Right ventricle myocardium superior (tissue), 1 donor: ENCODE measurements at regions not wholly inside any gene's neighbourhood (a gene's known extent, or its start where the extent isn't known, plus 50 kb on each side); places are given as distances from the start of the nearest gene placed in this dataset.

ENCODE experiments used
- ATAC-seq: fragments of 200-7000 bp; cut with Tn5 transposase; one replicate; pipeline ENCODE4 v1.9.1; 2020; ENCODE audit warnings: mild to moderate bottlenecking; ENCODE audit not compliant: poor library complexity
- DNase-seq: peaks from one replicate; pipeline ENCODE4 v3.0.0-alpha.2; 2020
- intact Hi-C: fragments of 100-400 bp; cut with DNase I; formaldehyde crosslinking; loops from one replicate; pipeline ENCODE4 v1.11.2; 2022
- donor health status: DM: no; HTN: yes; CAD: no; lungs with severe emphysema.

DNA sequence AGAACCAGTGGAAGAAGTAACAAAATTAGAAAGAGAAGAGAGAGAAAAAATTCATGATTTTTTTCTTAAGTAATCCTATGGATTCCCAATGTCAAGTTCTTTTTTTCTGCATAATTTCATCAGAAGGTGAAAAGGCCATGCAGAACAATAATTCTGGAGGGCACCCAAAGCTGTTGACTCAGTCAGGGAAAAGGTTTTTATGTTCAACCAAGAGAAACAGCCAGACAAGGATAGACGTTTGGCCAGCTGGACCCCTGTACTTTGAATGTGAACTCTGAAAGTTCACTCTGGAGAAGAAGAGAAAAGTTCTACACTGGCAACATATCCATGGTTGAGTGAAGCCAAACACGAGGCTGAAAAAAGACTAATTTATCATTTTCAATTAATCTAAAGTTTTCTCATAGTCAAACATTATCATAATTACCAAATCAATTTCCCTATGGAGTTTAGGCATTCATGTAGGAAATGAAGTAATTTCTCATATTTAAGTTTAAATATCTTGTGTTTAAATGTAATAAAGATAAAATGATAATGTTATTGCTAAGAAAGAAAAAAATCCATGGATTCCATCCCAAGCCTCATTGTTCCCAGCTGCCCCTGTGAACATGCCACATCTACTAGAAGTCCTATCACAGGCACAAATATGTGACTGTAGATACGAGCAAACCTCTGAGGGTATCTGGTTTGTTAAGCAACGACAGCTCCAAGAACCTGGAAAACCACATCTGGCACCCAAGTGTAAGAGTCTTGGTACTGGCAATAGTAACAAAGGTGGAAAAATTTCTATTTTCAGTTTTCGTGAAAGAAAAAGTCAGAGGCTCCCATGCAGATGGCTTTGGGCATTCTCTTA lies 742.7 kb upstream of the ACVR2A start:
- intact Hi-C loops: no loop called here
- DNase-seq (no peak), ATAC-seq (no peak)

DNA sequence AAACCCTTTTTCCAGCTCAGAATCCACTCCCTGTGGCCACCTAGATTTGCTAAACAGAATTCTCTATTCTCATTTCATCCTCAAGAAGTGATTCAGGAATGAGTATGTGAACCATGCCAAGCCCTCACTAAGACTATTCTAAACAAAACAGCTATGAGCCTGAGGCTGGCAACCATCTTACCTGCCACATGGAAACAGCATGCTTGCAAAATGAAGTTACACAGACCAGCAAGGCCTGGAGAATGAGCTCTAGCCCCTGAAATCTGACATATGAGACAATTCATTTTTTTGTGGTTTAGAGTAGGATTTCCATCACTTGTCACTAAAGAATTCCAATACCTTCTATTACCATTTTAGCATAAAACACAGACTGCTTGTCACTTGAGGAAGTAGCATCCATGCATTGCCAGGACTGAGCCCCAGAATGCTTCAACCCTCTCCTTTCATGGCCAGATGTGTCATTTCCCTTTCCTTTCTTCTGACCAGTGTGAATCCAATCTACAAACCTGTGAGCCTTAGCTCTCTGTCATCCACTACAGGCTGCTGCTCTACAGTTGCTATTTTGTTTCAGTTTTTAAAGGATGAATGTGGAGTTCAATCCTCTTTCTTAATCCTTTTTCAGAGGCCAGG lies 744.3 kb upstream of the ACVR2A start:
- ATAC-seq (no peak), DNase-seq (no peak)
- intact Hi-C loops: no loop called here

GRCh38 chr2:147099845-147100244 lies 745.0 kb upstream of the ACVR2A start:
- no peak for DNase-seq
- intact Hi-C loops: no loop called here
- ATAC-seq: no peak

- ATAC-seq (no peak), DNase-seq (no peak)
- intact Hi-C loops: no loop called here
Observed at GRCh38 chr2:147098940-147099339, 745.9 kb upstream of the ACVR2A start.

DNA sequence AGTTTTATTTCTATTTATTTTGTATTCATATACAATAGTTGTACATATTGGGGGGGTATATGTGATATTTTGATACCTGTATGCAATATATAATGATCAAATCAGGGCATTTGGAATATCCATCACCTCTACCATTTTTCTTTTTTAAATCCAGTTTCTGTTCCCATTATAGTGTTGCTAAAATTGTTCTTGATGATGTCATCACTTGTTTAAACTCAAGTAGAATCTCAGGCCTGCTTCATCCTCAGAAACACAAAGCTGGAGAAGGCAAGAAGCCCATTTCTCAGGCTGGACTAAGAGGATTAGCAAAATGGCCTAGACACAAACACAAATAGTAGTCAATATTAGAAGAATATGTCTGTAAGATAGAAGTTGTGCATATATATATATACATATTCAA lies 747.1 kb upstream of the ACVR2A start:
- ATAC-seq: no peak
- DNase-seq: no peak
- intact Hi-C loops: no loop called here

DNA sequence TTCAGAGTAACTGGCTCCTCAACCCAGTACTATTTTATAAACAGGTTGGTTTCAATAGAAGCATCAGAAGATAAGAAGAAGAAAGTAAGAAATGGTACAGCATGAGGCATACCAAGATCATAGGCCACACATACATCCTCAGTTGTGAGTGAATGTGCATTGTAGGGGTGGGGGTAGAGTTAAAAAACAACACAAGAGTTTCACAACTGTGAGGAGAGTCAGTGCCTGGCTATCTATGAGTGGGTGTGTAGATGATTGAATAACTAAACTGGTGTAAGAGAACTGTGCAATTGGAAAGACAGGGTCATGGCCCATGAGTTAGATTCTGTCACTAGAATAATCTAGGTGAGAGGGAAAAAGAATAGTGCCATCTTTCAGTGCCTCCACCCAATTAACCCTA lies 748.2 kb upstream of the ACVR2A start:
- intact Hi-C loops: no loop called here
- ATAC-seq (no peak), DNase-seq (no peak)

GRCh38 chr2:147095376-147095775 lies 749.5 kb upstream of the ACVR2A start:
- intact Hi-C loops: no loop called here
- ATAC-seq (no peak), DNase-seq (no peak)

DNA sequence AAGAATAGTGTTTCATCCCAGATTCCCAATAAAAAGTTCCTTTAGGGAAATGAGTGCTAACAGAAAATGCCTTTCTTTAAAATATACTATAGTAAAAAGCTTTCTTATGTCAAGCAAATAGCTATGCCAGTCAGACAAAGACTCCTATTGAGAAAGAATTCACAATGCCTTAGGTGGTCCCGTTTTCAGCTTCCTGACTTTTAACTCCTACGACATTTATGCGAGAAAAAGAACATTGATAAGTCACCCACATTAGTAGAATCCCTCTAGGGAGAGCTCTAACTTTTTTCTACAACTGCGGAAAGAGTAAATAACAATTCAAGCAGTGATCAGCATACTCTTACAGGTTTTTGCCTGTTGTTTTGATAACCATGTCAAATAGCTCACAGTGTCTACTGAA lies 750.8 kb upstream of the ACVR2A start:
- no peak for ATAC-seq
- intact Hi-C loops: no loop called here

DNA sequence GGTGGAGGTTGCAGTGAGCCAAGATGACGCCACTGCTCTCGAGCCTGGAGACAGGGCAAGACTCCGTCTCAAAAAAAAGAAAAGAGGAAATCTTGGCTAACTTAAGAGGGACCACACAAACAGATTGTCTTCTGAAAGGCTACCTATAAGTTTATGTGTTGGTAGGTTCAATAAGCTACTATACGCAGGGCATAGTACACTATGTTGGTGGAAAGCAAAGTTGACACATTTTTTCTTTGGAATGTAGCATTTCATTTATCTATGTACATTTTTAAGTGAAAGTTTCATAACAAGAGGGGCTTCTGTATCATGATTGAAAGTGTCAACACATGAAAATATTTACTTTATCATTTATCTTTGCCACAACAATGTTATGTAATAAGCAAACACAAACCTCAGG lies 752.6 kb upstream of the ACVR2A start:
- DNase-seq: no peak
- intact Hi-C loops: no loop called here
- ATAC-seq: no peak

More for the DNA sequence above, 750.8 kb upstream of the ACVR2A start:
- no peak for DNase-seq

GRCh38 chr2:147091448-147091847 lies 753.4 kb upstream of the ACVR2A start:
- no peak for DNase-seq
- intact Hi-C loops: no loop called here
- ATAC-seq: no peak

- no peak for DNase-seq
- intact Hi-C loops: no loop called here
- no peak for ATAC-seq
Observed at GRCh38 chr2:147088871-147089270, 756.0 kb upstream of the ACVR2A start.

GRCh38 chr2:147086715-147087114 lies 758.1 kb upstream of the ACVR2A start:
- no peak for ATAC-seq
- intact Hi-C loops: no loop called here

DNA sequence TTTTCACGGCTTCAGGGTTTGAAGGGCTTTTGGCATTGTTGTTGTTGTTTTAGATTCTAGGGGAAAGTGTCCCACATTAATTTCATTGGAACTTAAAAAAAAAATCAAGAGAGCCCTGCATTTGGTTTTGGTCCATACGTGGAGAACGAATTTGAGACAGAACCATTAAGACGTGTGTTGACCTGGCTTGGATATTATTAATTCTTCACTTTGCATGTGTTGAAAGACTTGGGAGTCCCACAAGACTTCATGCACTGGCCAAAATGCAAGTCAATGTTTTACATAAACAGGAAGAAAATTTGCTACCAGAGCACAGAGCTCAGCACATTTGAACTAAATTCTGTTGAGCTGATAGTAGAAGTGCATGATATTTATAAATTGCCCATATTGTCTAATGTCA lies 761.2 kb upstream of the ACVR2A start:
- ATAC-seq (peak; percentile 72), DNase-seq (no peak)
- intact Hi-C loops: loop anchor here (2.0 kb wide), 1 partner anchor 827 kb away; no protein-coding TSS in a partner anchor

More at GRCh38 chr2:147086715-147087114, 758.1 kb upstream of the ACVR2A start:
- DNase-seq: no peak

DNA sequence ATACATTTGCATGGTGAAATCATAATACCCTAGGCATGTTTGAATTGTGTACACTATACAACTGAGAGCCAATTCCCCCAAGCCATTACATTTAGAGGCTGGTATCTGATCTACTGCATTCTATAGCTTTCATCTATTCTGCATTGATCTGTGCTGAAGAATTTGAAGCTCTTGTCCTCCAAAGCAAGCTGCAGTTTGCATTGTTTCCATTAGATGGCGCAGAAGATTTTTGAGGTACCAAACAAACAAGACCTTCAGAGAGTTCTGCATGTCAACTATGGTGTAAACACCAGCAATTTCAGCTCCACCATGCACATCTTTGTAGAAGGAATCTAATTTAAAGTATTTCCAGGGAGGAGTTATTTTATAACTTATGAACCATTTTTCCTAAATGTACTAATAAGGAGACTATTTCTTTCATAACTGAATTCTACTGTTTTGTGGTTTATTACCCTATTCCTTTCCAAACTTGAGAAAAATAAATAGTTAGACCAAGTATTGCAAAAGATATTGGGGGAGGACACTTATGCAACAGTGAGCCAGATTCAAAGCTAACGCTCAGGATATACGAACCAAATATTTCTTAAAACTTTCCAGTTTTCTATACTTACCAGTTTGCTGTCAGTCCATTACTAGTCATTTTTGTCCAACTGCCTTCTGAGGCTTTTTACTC lies 761.8 kb upstream of the ACVR2A start:
- intact Hi-C loops: loop anchor here (2.0 kb wide), 1 partner anchor 828 kb away; no protein-coding TSS in a partner anchor
- DNase-seq: no peak
- ATAC-seq: peak; percentile 75

GRCh38 chr2:147081831-147082230 lies 763.0 kb upstream of the ACVR2A start:
- no peak for DNase-seq
- intact Hi-C loops: loop anchor here (2.0 kb wide), 1 partner anchor 829 kb away; no protein-coding TSS in a partner anchor
- no peak for ATAC-seq

- intact Hi-C loops: no loop called here
Observed at GRCh38 chr2:147076634-147077033, 768.2 kb upstream of the ACVR2A start.

GRCh38 chr2:147068071-147068470 lies 776.8 kb upstream of the ACVR2A start:
- ATAC-seq: no peak

More at GRCh38 chr2:147076634-147077033, 768.2 kb upstream of the ACVR2A start:
- peak; percentile 41 for ATAC-seq
- no peak for DNase-seq

GRCh38 chr2:147067136-147067535 lies 777.7 kb upstream of the ACVR2A start:
- no peak for ATAC-seq
- intact Hi-C loops: no loop called here
- no peak for DNase-seq

More at GRCh38 chr2:147068071-147068470, 776.8 kb upstream of the ACVR2A start:
- intact Hi-C loops: no loop called here
- no peak for DNase-seq

DNA sequence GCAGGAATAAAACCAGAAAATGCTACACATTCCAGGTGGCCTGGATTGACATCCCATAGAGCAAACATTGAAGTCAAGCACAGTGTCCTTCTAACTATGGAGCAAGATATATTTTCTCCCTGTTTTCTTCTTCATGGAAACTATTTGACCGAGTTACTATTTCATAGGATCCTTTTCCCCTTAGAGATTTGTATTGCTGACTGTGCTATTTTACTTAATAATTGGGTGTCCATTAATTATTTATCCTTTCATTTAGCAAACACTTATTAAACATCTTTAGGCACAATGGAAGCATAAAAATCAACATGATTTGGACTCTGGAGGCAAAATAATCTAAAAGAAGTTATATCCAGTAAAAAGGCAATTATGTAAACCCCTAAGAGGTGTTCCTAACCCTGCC lies 782.8 kb upstream of the ACVR2A start:
- no peak for DNase-seq
- intact Hi-C loops: no loop called here
- no peak for ATAC-seq

- ATAC-seq: no peak
- intact Hi-C loops: no loop called here
- DNase-seq: no peak
Observed at GRCh38 chr2:147061269-147061668, 783.6 kb upstream of the ACVR2A start.
